MM.1S (cell line): ENCODE measurements at regions not wholly inside any gene's neighbourhood (a gene's known extent, or its start where the extent isn't known, plus 50 kb on each side); places are given as distances from the start of the nearest gene placed in this dataset.

ENCODE experiments used
- CTCF ChIP-seq: fragments of 300-600 bp; sonication (generic); IDR thresholded peaks from 2 replicates; pipeline ENCODE4 v1.5.1; 2016; ENCODE audit warnings: antibody characterized with exemption, low read length, mixed read lengths
- EZH2 ChIP-seq: fragments of 300-600 bp; sonication (generic); optimal IDR thresholded peaks from 2 replicates; pipeline ENCODE3; 2017; ENCODE audit warnings: low read depth, mild to moderate bottlenecking, antibody characterized with exemption, low read length, mixed read lengths
- EZH2phosphoT487 ChIP-seq: fragments of 300-600 bp; sonication (generic); IDR thresholded peaks from 2 replicates; pipeline ENCODE4 v1.6.1; 2018; ENCODE audit warnings: antibody characterized with exemption, low read length

- TF ChIP-seq EZH2phosphoT487, result no peak
- no peak for TF ChIP-seq CTCF
- TF ChIP-seq EZH2, result no peak
Measured at GRCh38 chr5:167509076-167509475, 782.4 kb upstream of the WWC1 start.
